ENCODE measurements at regions not wholly inside any gene's neighbourhood (a gene's known extent, or its start where the extent isn't known, plus 50 kb on each side); places are given as distances from the start of the nearest gene placed in this dataset.
"Not testable (repeated sequence)": the region's sequence is repeated elsewhere in the genome, so short reads cannot be mapped to it uniquely, and the experiment has no call there.

- DNase-seq, result not testable (repeated sequence)
These were observed 389.7 kb downstream of the SRGAP2C start for GRCh38 chr1:121574505-121574899.

DNA sequence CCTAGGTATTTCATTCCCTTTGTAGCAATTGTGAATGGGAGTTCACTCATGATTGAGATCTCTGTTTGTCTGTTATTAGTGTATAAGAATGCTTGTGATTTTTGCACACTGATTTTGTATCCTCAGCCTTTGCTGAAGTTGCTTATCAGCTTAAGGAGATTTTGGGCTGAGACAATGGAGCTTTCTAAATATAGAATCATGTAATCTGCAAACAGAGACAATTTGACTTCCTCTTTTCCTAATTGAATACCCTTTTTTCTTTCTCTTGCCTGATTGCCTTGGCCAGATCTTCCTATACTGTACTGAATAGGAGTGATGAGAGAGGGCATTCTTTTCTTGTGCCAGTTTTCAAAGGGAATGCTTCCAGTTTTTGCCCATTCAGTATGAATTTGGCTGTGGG, 398.1 kb downstream of the SRGAP2C start:
- not testable (repeated sequence) for DNase-seq

- no peak for DNase-seq
These were observed 401.8 kb downstream of the SRGAP2C start for GRCh38 chr1:121586369-121587229.

GRCh38 chr1:121587230-121587569, 402.4 kb downstream of the SRGAP2C start:
- no peak for DNase-seq

DNA sequence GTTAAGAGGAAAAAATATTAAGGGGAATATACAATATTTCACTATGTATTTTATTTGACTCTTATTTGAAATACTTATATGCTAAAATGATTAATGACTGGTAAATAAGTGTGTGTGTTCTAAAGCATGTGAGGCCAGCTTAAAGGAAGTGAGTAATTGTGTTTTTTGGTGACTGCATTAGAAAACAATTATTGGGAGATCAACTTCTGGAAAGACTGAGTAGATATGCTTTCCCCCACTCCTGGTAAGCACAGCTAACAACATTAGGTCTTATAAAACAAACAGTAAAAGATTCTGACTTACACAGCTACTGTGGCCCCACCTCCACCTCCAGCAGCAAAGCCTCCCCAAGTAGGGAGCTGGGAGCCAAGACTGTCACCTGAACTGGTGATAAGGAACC, 403.0 kb downstream of the SRGAP2C start:
- DNase-seq, result no peak

GRCh38 chr1:121594096-121594495, 409.3 kb downstream of the SRGAP2C start:
- no peak for DNase-seq

GRCh38 chr1:121595089-121595488, 410.3 kb downstream of the SRGAP2C start:
- no peak for DNase-seq

DNA sequence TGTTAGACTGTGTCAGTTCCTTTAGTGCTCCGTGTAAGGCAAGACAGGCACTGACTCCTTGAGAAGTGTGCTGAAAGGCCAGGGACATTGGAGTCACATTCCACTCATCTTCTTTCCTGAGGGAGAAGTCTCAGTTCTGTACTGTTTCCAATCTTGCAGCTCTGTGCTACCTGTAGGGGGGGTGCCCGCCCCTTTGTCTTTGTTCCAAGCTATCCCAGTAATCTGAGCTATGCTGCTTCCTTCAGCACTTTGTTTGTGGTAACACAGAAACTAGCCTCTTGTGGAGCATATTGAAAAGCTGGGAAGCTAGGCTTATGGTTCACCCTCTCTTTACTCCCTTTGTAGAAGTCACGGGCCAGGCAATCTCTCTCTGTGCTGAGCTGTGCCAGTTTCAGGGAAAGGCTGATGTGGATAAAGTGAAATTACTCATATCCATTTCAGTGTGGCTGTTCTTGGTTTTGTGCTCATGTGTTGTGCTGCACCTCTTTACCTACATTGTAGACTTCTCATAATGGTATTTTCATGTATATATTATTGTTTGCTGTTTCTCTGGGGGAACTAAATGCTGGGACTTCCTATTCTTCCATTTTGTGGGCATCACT, 420.2 kb downstream of the SRGAP2C start:
- DNase-seq, result not testable (repeated sequence)

GRCh38 chr1:121607499-121607898, 422.7 kb downstream of the SRGAP2C start:
- DNase-seq, result not testable (repeated sequence)
